ENCODE measurements at regions not wholly inside any gene's neighbourhood (a gene's known extent, or its start where the extent isn't known, plus 50 kb on each side); places are given as distances from the start of the nearest gene placed in this dataset.

GRCh38 chr3:6180171-6180570 lies 680.7 kb upstream of the GRM7 start:
- H3K4me3 ChIP-seq (ENCODE audit: low read depth, low read length), result no peak overlapping the region
- no peak for DNase-seq (ENCODE audit: low read depth)

GRCh38 chr3:6182476-6182875 lies 678.4 kb upstream of the GRM7 start:
- TF ChIP-seq CTCF (IDR thresholded peaks at IDR 0.05; ENCODE audit: insufficient read depth, low read length), result no peak
- DNase-seq (ENCODE audit: low read depth), result no peak
- H3K4me3 ChIP-seq (ENCODE audit: low read depth, low read length), result no peak overlapping the region

More at GRCh38 chr3:6180171-6180570, 680.7 kb upstream of the GRM7 start:
- TF ChIP-seq CTCF (IDR thresholded peaks at IDR 0.05; ENCODE audit: insufficient read depth, low read length), result no peak

GRCh38 chr3:6182909-6183308 lies 678.0 kb upstream of the GRM7 start:
- no peak for DNase-seq (ENCODE audit: low read depth)
- no peak overlapping the region for H3K4me3 ChIP-seq (ENCODE audit: low read depth, low read length)
- TF ChIP-seq CTCF (IDR thresholded peaks at IDR 0.05; ENCODE audit: insufficient read depth, low read length), result no peak

GRCh38 chr3:6189384-6189783 lies 671.5 kb upstream of the GRM7 start:
- H3K4me3 ChIP-seq (ENCODE audit: low read depth, low read length), result no peak overlapping the region
- no peak for DNase-seq (ENCODE audit: low read depth)
- no peak for TF ChIP-seq CTCF (IDR thresholded peaks at IDR 0.05; ENCODE audit: insufficient read depth, low read length)

GRCh38 chr3:6204891-6205290 lies 656.0 kb upstream of the GRM7 start:
- DNase-seq (ENCODE audit: low read depth), result no peak
- no peak for TF ChIP-seq CTCF (IDR thresholded peaks at IDR 0.05; ENCODE audit: insufficient read depth, low read length)
- no peak overlapping the region for H3K4me3 ChIP-seq (ENCODE audit: low read depth, low read length)

- H3K4me3 ChIP-seq (ENCODE audit: low read depth, low read length), result no peak overlapping the region
- no peak for DNase-seq (ENCODE audit: low read depth)
- TF ChIP-seq CTCF (IDR thresholded peaks at IDR 0.05; ENCODE audit: insufficient read depth, low read length), result no peak
These were observed 644.5 kb upstream of the GRM7 start for GRCh38 chr3:6216135-6217026.
